ENCODE measurements at regions not wholly inside any gene's neighbourhood (a gene's known extent, or its start where the extent isn't known, plus 50 kb on each side); places are given as distances from the start of the nearest gene placed in this dataset.

GRCh38 chr13:60282708-60283107 lies 114.3 kb upstream of the TDRD3 start:
- DNase-seq, result no peak
- Histone ChIP-seq H3K36me3 (no peaks in the 10 kb centered on the region), H3K27ac (no peak overlapping the region), H3K9me3 (no peaks in the 10 kb centered on the region), H3K4me3 (no peak overlapping the region), H3K4me1 (no peaks in the 10 kb centered on the region), H3K27me3 (no peaks in the 10 kb centered on the region)
- intact Hi-C loops (cut with DNase I; ENCODE audit: low total_unique reads), result no loop called here
- TF ChIP-seq POLR2A (IDR thresholded peaks at IDR 0.05), result no peak
- TF ChIP-seq CTCF (IDR thresholded peaks at IDR 0.05), result no peak

GRCh38 chr13:60286707-60287106 lies 110.3 kb upstream of the TDRD3 start:
- H3K27ac ChIP-seq, result no peak overlapping the region
- intact Hi-C loops (cut with DNase I; ENCODE audit: low total_unique reads), result no loop called here
- H3K4me3 ChIP-seq, result no peak overlapping the region
- DNase-seq, result no peak
- H3K4me1 ChIP-seq, result no peaks in the 10 kb centered on the region
- no peaks in the 10 kb centered on the region for H3K9me3 ChIP-seq
- no peaks in the 10 kb centered on the region for H3K36me3 ChIP-seq
- TF ChIP-seq CTCF (IDR thresholded peaks at IDR 0.05), result no peak
- no peak for TF ChIP-seq POLR2A (IDR thresholded peaks at IDR 0.05)
- no peaks in the 10 kb centered on the region for H3K27me3 ChIP-seq

GRCh38 chr13:60288569-60288968 lies 108.5 kb upstream of the TDRD3 start:
- intact Hi-C loops (cut with DNase I; ENCODE audit: low total_unique reads), result no loop called here
- Histone ChIP-seq H3K4me1 (no peaks in the 10 kb centered on the region), H3K9me3 (no peaks in the 10 kb centered on the region), H3K4me3 (no peak overlapping the region), H3K36me3 (no peaks in the 10 kb centered on the region), H3K27me3 (no peaks in the 10 kb centered on the region), H3K27ac (no peak overlapping the region)
- no peak for TF ChIP-seq CTCF (IDR thresholded peaks at IDR 0.05)
- no peak for TF ChIP-seq POLR2A (IDR thresholded peaks at IDR 0.05)
- no peak for DNase-seq

GRCh38 chr13:60303166-60303565 lies 93.9 kb upstream of the TDRD3 start:
- Histone ChIP-seq H3K4me1 (no peaks in the 10 kb centered on the region), H3K4me3 (no peak overlapping the region), H3K36me3 (no peaks in the 10 kb centered on the region), H3K9me3 (no peaks in the 10 kb centered on the region), H3K27me3 (no peaks in the 10 kb centered on the region), H3K27ac (no peak overlapping the region)
- intact Hi-C loops (cut with DNase I; ENCODE audit: low total_unique reads), result no loop called here
- DNase-seq, result no peak
- TF ChIP-seq POLR2A (IDR thresholded peaks at IDR 0.05) (no peak), CTCF (IDR thresholded peaks at IDR 0.05) (no peak)

- no peak overlapping the region for H3K4me3 ChIP-seq
- no peaks in the 10 kb centered on the region for H3K36me3 ChIP-seq
- no peak overlapping the region for H3K27ac ChIP-seq
- TF ChIP-seq CTCF (IDR thresholded peaks at IDR 0.05), result no peak
- TF ChIP-seq POLR2A (IDR thresholded peaks at IDR 0.05), result no peak
- no peaks in the 10 kb centered on the region for H3K27me3 ChIP-seq
- no peaks in the 10 kb centered on the region for H3K9me3 ChIP-seq
- H3K4me1 ChIP-seq, result no peaks in the 10 kb centered on the region
- no peak for DNase-seq
- intact Hi-C loops (cut with DNase I; ENCODE audit: low total_unique reads), result no loop called here
Observed at GRCh38 chr13:60311527-60311926, 85.5 kb upstream of the TDRD3 start.
